ENCODE measurements at regions not wholly inside any gene's neighbourhood (a gene's known extent, or its start where the extent isn't known, plus 50 kb on each side); places are given as distances from the start of the nearest gene placed in this dataset.

DNA sequence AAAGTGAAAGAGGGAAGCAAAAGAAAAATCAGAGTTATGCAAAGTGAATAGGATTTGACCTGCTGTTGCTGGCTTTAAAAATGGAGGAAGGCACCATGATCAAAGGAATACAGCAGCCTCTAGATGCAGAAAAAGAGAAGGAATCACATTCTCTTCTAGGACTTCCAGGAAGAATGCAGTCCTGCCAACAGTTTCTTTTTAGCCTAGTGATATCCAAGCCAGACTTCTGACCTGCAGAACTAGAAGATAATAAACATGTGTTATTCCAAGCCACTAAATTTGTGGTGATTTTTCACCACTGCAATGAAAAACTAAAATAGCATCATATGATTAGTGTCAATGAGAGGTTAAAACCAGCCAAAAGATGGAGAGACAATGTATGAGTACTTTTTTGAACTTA, 101.9 kb upstream of the ADAMTS5 start:
- intact Hi-C loops (cut with DNase I): no loop called here
- Histone ChIP-seq H3K27me3 (no peaks in the 10 kb centered on the region), H3K4me1 (no peaks in the 10 kb centered on the region), H3K9me3 (no peaks in the 10 kb centered on the region), H3K36me3 (no peaks in the 10 kb centered on the region), H3K4me3 (no peak overlapping the region), H3K27ac (no peak overlapping the region)
- TF ChIP-seq, protein P1, sequence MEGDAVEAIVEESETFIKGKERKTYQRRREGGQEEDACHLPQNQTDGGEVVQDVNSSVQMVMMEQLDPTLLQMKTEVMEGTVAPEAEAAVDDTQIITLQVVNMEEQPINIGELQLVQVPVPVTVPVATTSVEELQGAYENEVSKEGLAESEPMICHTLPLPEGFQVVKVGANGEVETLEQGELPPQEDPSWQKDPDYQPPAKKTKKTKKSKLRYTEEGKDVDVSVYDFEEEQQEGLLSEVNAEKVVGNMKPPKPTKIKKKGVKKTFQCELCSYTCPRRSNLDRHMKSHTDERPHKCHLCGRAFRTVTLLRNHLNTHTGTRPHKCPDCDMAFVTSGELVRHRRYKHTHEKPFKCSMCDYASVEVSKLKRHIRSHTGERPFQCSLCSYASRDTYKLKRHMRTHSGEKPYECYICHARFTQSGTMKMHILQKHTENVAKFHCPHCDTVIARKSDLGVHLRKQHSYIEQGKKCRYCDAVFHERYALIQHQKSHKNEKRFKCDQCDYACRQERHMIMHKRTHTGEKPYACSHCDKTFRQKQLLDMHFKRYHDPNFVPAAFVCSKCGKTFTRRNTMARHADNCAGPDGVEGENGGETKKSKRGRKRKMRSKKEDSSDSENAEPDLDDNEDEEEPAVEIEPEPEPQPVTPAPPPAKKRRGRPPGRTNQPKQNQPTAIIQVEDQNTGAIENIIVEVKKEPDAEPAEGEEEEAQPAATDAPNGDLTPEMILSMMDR (IDR thresholded peaks at IDR 0.05): no peak
- no peak for TF ChIP-seq POLR2A (IDR thresholded peaks at IDR 0.05)
- DNase-seq: no peak

DNA sequence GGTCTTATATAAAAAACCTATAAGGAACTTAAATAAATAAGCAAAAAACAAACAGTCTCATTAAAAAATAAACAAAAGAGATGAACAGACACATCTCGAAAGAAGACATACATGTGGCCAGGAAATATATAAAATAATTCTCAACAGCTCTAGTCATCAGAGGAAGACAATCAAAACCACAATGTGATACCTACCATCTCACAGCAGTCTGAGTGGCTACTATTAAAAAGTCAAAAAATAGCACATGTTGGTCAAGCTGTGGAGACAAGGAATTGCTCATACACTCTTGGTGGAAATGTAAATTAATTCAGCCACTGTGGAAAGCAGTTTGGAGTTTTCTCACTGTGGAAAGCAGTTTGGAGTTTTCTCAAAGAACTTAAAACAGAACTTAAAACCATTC, 100.3 kb upstream of the ADAMTS5 start:
- H3K4me3 ChIP-seq: no peak overlapping the region
- H3K27me3 ChIP-seq: no peaks in the 10 kb centered on the region
- H3K36me3 ChIP-seq: no peaks in the 10 kb centered on the region
- intact Hi-C loops (cut with DNase I): no loop called here
- H3K9me3 ChIP-seq: no peaks in the 10 kb centered on the region
- H3K27ac ChIP-seq: no peak overlapping the region
- no peak for DNase-seq
- TF ChIP-seq, protein P1 (IDR thresholded peaks at IDR 0.05): no peak
- no peak for TF ChIP-seq POLR2A (IDR thresholded peaks at IDR 0.05)
- 79 to 81% methylated on average over 1 of the region's 1 CpG for WGBS, 2 donors
- H3K4me1 ChIP-seq: no peaks in the 10 kb centered on the region

DNA sequence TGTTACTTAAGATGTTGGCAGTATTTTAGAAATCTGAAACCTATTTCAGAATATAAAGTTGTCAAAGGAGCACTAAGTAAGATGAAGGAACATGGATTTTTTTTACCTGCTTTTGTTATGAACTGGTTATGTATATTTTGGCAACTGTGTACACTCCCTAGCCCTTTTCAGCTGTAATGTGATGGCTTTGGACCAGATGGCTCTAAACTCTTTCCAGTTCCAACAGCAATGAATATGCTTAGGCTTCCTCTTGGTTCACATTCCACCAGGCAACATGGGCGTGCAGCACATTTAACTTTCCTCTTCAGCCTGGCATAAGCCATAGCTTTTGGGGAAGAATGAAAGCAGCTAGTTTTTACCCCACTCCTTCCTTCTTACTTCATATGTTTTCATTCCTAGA, 95.6 kb upstream of the ADAMTS5 start:
- no peaks in the 10 kb centered on the region for H3K4me1 ChIP-seq
- no peak overlapping the region for H3K4me3 ChIP-seq
- no peaks in the 10 kb centered on the region for H3K9me3 ChIP-seq
- no peaks in the 10 kb centered on the region for H3K27me3 ChIP-seq
- TF ChIP-seq POLR2A (IDR thresholded peaks at IDR 0.05): no peak
- TF ChIP-seq, protein P1 (IDR thresholded peaks at IDR 0.05): no peak
- 40 to 50% methylated on average over 1 of the region's 1 CpG for WGBS, 2 donors
- intact Hi-C loops (cut with DNase I): no loop called here
- no peak overlapping the region for H3K27ac ChIP-seq
- DNase-seq: no peak
- H3K36me3 ChIP-seq: no peaks in the 10 kb centered on the region

DNA sequence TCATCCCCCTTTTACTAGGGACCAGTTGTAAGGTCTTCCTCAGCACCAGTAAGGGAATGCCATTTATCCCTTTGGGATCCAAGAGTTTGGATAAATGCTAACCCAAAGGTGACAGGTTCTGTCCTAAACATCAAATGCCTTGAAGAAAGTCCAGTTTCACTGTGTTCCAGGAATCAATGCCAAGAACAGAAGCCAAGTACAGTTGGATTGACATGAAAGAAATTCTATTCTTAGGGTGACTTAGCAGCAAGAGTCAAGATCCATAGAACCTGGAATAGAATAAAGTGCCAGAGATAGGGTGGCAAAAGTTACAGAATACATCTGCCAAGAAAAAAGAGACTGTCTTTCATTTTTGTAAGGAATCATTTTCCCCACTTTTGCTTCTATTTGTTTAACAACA, 94.9 kb upstream of the ADAMTS5 start:
- H3K36me3 ChIP-seq: no peaks in the 10 kb centered on the region

DNA sequence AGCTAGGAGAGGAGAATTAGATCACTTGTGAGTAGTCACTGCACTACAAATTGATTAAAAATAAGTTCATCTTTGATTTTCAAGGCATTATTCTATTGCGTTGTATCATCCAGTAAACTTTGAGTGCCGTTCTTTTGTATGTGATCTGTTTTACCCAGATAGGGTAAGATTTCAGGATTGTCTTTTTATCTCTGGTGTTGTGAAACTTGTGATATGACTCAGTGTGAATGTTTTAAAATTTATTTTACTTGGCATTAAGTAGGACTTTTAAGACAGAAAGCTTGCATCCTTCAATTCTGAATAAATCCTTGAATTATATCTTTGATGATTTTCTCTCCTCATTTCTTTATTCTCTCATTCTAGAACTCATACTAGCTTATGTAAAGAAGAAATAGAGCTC, 93.3 kb upstream of the ADAMTS5 start:
- H3K27me3 ChIP-seq: no peaks in the 10 kb centered on the region
- DNase-seq: no peak
- no peak overlapping the region for H3K4me3 ChIP-seq
- H3K4me1 ChIP-seq: no peaks in the 10 kb centered on the region
- no peak for TF ChIP-seq POLR2A (IDR thresholded peaks at IDR 0.05)
- TF ChIP-seq, protein P1 (IDR thresholded peaks at IDR 0.05): no peak
- H3K36me3 ChIP-seq: no peaks in the 10 kb centered on the region
- 41 to 53% methylated on average over 2 of the region's 2 CpGs for WGBS, 2 donors
- no peak overlapping the region for H3K27ac ChIP-seq
- intact Hi-C loops (cut with DNase I): no loop called here
- no peaks in the 10 kb centered on the region for H3K9me3 ChIP-seq

More for the DNA sequence above, 94.9 kb upstream of the ADAMTS5 start:
- Histone ChIP-seq H3K4me1 (no peaks in the 10 kb centered on the region), H3K27me3 (no peaks in the 10 kb centered on the region), H3K4me3 (no peak overlapping the region), H3K9me3 (no peaks in the 10 kb centered on the region), H3K27ac (no peak overlapping the region)
- intact Hi-C loops (cut with DNase I): no loop called here
- TF ChIP-seq, protein P1 (IDR thresholded peaks at IDR 0.05): no peak
- no peak for TF ChIP-seq POLR2A (IDR thresholded peaks at IDR 0.05)
- DNase-seq: no peak
